COLO829 (cell line): ENCODE measurements at regions not wholly inside any gene's neighbourhood (a gene's known extent, or its start where the extent isn't known, plus 50 kb on each side); places are given as distances from the start of the nearest gene placed in this dataset.
"Not testable (repeated sequence)": the region's sequence is repeated elsewhere in the genome, so short reads cannot be mapped to it uniquely, and the experiment has no call there.

Source experiments
- DNase-seq: peaks from one replicate; pipeline ENCODE4 v3.0.0; 2012; ENCODE audit warnings: low spot score

DNA sequence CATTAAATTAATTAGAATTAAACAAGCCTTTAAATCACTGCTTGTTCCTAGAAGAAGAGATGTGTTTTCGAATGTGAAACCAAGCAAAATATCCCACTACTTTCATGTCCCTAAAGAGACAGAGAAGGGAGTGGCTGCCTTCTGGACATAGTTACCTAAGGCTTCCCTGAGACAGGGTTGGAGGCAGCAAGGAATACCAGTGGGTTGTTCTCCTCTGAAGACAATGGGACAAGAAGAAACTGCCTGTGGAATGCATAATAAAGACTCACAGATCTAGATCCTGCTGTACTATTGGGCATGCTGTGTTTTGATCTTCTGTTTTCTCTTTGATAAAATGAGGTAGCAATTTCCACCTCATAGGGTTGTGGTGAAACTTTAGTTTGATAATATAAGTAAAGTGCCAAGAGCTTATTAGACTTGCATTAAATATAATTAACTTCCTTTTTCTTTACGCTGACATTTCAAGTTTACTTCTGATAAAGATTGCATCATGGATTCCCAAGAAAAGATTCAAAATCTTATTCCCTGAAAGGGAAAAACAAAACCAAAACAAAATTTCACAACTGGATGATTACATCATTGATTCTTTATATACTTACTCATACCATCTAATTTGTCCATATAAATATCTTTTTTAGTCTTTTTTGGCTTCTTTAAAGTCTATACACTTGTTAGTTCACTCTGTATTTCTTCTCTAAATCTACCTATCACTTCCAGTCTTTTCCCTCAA lies 621.3 kb downstream of the ETS1 start:
- no peak for DNase-seq

DNA sequence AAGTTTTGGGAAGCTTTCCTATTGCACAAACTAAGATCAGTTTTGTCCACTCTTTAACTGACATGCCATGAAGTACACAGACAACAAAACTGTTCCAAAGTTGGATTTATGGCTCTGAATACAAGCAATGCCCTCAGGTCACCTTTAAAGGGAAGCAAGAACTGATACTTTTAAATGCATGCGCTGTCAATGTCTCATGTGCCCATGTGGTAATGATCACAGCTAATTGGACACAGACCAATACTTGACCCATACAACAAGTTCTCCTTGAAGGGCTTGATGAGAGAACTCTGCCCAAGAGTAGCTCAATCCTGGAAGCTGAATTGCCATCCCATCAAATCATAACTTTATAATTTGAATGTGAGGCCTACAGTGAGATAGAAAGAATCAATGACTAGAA lies 624.9 kb downstream of the ETS1 start:
- no peak for DNase-seq

DNA sequence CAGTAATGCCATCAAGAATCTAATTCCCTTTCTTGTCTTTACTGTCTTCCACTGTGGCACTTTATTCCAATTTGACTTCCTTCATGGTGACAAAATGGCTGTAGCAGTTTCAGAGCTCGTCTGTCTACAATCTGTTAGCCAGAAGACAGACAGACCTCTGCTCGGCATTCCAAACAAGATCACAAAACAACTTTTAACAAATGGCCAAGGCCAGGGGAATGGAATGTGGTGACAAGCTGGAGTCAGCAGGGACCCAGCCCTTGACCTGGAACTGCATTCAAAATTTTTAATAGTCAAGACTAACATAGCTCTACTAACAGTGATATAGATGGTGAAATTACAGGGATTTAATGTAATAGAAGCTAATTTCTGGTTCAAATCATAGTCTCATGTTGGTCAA lies 637.2 kb downstream of the ETS1 start:
- no peak for DNase-seq

DNA sequence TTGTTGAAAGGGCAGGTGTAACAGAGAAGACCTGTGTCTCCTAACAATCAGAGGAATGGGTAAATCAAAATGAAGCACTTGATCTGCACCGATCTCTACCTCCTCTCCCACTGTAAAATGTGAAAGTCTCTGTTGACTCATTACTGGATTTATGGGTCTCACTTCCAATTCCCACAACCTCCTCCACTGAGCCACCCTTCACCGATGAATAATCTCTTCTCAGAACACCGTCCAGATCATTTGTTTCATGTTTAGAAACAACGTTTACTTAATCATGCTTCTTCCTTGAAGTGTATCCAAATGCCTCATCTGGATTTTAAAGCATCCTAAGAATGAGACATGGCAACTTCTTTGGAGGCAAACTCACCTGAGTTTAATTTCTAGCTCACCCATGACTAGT lies 643.6 kb downstream of the ETS1 start:
- no peak for DNase-seq

DNA sequence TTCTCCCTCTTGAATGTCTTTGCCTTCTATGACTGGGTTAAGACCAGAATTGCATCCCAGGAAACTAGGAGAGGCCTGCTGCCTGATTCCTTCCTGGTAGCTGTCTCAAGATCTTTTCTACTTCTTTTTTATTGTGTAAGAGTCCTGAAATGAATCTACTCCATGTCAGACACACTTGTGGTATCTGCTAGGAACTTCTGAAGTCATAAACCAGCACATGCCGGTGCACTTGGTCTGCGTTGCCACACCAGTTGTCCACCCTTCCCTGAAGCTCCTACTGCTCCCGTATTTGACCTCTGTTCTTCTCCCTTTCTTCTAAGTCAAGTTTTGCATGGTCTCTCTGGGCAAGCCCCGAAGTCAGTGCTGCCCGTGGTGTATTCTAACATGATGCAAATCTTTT lies 644.2 kb downstream of the ETS1 start:
- DNase-seq: no peak

DNA sequence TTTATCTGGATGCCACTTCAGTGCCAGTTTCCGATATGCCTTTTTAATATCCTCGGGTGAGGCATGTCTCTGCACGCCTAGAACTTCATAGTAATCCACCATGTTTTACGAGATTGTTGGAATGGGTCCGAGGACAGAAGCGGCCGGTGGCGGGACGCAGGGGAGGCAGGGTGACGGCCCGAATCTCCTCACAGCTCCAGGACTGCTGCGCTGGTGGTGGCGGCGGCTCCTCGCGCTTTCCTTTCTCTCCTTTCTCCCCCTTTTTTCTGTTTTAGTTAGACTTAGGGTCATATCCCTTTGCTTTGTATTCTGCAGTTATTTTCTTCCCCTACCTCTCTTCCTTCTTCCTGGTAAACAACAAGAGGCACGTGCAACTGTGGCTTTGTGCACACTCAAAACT lies 645.8 kb downstream of the ETS1 start:
- DNase-seq: not testable (repeated sequence)

DNA sequence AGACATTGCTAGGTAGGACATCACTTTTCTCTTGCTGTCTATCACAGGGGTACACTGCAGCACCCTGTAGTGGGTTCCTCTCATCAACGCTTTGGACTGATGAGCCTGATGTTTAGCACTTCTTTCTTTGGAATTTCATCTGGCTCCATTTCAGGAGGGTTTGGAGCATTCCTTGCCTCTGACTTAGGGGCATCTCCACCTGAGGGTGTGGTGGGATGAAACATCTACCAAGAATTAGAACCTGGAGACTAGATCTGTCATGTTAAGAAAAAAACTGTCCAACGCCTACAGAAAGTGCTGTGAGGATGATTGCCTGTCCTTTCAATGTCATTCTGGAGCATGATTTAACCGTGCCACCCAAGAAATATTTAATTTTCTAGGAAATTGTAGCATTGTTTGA lies 648.4 kb downstream of the ETS1 start:
- DNase-seq: no peak

DNA sequence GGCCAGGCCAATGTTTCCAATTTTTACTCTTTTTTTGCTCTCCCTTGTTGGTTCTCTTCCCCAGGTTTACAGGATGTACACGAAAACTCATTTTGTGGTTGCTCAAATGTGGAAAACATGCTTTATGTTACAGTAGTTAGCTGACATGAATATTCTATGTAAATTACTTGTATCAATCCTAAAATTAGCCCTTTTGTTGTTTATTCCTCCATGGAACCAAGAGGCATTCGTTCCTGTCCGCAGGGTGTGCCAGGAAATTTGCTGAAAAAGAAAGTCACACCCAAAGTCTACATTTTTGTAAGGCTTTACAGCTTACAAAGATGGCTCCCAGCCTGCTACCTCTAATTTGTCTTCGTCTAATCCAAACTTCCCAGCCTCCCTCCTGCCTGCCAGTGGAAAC lies 652.3 kb downstream of the ETS1 start:
- DNase-seq: no peak

DNA sequence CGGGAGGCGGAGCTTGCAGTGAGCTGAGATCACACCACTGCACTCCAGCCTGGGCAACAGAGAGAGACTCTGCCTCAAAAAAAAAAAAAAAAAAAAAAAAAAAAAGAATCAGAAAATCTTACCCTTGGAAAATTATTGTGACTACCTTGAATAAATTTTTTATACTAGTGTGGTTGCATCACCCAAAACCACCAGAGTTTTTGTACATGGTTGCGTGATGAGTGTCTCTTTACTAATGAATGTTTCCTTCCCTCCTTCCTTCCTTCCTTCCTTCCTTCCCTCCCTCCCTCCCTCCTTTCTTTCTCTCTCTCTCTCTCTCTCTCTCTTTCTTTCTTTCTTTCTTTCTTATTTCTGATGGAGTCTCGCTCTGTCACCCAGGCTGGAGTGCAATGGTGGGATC lies 653.4 kb downstream of the ETS1 start:
- DNase-seq: not testable (repeated sequence)

DNA sequence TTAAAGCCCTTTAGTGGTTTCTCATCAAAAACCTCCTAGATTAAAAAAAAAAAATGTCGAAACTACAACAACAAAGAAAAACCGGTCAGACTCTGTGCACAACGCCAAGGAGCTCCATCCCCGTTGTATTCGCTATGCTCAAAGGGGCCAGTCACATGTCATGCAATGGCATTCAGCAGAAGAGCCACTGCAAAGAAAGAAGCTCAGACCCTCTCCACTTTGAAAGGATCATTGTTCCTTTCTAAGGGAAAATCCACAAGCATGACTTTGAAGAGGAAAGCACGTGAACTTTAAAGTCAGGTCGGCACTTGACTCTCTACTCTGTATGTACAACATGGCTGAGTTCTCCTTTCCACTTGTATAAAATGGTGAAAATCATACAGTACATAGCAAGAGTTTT lies 655.6 kb downstream of the ETS1 start:
- DNase-seq: peak; percentile 70

DNA sequence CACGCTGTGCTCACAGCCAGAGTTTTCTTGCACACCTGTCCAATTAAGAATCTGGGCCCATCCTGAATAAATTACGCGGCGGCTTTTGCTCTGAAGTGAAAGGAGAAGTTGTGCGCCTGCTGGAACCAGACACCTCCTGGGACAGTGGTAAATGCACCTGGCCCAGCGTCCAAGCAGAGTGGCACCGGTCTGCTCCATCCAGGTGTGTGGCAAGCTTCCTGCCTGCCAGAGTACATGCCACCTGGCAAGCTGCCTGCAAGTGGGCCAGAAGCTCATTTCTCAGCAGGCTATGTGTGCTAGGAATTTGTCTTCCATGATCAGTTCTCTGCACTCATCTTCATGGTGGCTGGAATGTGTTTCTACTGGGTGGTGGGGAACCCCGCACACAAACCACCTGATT lies 660.6 kb downstream of the ETS1 start:
- DNase-seq: no peak

DNA sequence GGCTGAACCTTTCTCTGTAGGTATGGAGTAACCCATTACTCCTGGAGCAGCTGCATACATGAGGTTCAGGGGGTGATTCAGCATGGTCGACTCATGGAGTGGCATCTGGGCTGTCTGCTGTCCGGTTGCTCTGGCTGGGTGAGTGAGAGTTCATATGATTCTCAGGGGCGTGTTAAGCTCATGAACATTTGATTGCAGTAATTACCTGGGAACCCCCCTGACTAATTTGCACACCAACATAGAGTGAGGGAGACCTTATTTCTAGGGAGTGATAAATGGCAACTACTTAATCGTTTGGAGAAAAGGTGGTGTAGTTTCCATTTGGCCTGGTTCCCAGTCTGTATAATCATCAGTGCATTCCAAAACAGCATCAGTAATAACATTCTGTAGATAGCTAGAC lies 661.9 kb downstream of the ETS1 start:
- DNase-seq: no peak

DNA sequence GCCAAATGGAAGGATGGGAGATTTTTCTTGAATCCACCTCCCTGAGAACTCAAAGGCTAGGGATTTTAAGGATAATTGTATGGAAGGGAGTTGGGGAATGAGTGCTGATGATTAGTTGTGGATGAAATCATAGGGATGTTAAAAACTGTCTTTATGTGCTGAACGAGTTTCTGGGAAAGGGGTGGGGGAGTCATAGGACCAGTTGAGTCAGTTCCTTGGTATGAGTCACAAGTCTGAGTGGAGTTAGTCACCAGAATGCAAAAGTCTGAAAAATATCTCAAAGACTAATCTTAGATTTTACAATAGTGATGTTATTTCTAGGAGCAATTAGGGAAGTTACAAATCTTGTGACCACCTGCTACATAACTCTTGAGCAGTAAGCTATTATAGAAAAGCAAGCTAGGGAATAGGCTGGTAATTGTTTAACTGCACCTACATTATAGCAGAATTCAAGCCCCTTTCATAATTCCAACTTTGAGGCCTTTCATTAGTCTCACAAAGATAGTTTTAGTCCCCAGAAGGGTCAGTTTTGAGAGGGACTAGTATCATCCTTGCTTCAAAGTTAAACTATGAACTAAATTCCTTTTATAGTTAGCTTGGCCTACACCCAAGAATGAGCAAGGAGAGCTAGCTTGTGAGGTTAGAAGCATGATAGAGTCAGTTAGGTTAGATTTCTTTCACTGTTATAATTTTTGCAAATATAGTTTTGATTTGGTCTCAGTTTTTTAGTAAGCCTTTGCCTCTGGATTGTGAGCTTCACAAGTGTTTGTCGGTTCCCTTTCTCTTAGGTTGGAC lies 668.0 kb downstream of the ETS1 start:
- DNase-seq: peak; percentile 51

DNA sequence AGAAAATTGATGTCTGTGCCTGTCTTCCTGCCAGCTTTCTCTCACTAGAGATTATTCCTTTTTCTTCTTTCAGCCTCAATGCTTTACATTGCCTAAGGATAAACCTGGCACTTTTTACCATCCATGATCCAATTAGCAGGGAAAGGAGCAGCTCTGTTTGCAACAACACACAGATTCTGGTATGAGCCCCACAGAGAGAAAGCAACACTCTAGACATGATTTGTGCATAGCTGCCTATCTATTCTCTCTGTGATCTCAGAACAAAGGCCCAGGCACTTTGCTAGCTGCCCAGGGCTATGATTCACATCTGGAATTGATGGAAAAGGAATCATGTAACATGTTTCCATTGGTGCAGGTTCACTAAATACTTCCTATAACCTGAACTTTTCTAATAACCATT lies 685.0 kb downstream of the ETS1 start:
- no peak for DNase-seq

DNA sequence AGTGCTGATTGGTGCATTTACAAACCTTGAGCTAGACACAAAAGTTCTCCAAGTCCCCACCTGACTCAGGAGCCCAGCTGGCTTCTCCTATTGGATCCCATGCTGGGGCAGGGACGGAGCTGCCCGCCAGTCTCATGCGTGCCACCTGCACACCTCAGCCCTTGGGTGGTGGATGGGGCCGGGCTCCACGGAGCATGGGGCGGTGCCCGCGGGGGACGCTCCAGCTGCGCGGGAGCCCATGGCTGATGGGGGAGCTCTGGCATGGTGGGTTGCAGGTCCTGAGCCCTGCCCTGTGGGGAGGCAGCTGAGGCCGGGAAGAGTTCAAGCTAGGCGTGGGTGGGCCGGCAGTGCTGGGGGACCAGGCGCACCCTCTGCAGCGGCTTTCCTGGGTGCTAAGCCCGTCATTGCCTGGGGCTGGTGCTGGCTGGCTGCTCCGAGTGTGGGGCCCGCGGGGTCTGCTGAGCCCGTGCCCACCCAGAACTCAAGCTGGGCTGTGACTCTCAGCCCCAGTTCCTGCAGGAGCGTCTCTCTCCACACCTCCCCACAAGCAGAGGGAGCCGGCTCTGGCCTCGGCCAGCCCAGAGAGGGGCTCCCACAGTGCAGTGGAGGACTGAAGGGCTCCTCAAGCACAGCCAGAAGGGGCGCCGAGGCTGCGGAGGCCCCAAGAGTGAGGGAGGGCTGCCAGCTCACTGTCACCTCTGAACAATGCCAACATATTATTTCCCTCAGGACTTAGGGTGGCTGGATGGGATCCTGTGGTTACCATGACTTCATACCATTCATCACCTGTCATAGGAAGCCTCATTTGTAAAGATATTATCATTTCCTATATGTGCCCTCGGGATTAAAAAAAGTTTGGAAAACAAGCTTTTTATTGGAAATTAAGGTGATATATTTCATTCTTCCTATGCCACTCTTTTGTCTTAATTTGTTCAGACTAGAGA lies 688.7 kb downstream of the ETS1 start:
- DNase-seq: no peak

DNA sequence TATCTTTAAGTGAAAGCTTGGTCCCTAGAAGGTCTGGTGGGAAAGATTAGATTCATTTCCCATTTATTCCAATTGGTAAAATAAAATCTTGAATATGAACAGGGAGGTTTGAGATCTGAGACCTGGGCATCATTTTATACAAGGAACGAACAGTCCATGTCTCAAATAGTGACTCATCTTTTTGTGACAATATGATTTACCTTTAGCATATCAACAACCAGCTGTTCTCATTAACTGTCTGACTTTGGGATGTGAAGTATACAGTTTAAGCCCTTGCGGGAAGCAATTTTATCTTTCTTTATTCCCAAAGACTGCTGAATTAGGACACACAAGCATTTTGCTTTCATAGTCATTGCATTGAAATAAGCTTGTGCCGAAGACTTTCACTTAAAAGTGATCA lies 691.6 kb downstream of the ETS1 start:
- DNase-seq: no peak

DNA sequence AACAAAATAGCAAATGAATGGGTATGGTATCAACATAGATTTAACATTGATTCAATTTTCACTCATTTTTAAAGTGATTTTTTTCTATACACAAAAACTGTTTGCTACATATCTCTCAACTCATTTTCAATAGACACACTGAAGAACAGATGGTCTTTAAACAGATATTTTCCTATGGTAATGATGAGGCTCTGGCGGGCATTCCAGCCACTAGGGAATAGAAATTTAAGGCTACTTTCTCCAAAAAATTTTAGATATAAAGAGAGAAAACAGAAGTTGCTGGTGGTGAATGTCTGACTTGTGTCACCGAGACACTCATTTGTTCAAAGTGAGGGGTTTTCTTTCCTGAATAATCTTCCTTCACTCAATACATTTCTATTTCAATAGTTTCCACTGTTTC lies 693.0 kb downstream of the ETS1 start:
- no peak for DNase-seq

DNA sequence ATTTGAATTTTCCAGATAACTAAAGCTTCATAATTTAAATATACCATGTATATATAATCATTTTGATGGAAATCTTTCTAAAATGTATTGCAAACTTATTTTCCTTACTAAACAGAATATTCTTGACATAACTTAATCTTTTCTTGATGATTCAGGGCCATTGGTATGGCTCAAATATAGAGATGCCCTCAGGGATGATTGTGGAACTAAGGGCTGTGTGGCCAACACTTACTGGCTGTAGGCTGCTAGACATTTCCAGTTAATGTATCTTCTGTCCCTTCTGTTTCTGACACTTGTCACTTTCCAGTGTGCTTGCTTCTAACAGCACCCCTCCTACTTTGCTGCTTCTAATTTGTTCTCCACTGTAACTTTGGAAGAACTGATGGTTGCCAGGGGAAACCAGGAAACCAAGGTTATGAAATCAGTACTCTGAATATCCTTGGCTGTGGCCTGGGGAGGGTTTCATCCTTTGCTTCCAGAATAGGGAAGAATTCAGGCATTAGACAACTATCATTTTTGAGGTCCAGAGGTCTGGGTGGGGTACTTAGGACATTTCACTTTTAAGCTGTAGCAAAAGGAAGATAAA lies 697.2 kb downstream of the ETS1 start:
- peak; percentile 4 for DNase-seq

DNA sequence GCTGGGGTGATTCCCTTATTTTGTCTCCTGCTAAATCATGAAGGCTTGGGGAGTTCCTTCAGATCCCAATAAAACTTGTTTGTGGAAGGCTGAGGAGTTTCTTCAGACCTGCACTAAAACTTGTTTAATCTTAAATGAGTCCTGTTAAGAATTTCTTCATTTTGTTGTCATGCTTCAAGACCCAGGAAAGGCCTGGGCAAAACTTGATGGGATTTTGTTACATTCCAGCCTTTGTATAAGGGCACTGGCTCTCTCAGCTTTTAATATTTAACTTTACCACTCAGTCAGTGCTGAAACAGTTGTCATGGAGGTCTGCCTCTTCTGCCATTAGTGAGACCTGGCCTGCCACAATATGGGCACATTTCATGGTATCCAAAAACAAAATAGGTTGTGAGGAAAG lies 699.0 kb downstream of the ETS1 start:
- no peak for DNase-seq

DNA sequence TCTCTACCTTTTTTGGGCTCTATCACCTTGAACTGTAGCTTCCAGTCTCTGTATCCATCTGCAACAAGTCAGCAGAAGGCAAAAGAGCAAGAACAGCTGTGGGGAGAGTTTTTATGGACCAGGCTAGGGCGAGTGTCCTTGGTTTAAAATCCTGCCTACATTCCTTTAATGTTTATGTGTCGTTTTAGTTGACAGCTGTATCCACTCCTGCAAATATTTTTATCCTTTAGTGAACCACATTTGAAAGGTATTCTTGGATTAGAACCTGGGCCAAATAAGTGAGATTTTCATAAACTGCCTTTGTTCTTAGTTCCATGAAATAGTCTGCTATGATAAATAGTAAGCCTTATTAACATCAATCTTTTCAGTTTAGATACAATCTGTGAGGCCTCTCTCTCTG lies 712.2 kb downstream of the ETS1 start:
- DNase-seq: no peak

DNA sequence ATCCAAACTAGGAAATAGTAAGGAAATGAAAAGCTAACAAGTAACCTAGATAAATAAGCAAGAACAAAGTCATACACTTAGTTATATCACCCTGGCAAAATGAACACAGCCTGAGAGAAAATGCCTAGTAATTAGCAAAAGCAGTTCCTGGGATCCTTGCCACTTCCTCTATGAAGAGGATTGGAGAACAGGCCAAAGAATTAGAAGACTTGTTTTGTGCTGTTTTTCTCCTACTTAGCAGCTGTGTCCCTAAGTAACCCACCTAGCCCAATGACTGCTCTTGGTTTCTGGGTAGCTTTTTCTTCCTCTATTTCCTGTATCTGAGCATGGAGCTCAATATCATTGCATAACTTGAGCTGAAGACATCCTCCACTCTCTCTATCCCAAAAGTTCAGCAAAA lies 713.9 kb downstream of the ETS1 start:
- no peak for DNase-seq

DNA sequence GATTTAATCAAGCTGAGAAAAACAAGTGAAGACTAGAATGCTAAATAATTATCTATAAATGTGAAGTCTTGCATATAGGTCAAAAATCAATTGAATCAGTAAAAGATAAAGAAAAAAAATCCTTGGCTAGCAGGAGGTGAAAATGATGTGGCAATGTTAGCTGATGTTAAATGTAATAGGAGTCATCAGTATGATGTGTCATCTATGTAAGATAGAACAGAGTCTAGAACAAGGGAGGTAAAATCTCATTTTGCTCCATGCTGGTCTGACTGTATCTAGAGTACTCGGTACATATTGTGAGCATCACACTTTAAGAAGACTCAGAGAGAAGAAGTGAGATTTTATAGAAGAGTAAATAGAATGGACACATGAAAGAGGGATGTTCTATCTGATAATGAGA lies 721.2 kb downstream of the ETS1 start:
- DNase-seq: no peak
